ENCODE measurements at regions not wholly inside any gene's neighbourhood (a gene's known extent, or its start where the extent isn't known, plus 50 kb on each side); places are given as distances from the start of the nearest gene placed in this dataset.

DNA sequence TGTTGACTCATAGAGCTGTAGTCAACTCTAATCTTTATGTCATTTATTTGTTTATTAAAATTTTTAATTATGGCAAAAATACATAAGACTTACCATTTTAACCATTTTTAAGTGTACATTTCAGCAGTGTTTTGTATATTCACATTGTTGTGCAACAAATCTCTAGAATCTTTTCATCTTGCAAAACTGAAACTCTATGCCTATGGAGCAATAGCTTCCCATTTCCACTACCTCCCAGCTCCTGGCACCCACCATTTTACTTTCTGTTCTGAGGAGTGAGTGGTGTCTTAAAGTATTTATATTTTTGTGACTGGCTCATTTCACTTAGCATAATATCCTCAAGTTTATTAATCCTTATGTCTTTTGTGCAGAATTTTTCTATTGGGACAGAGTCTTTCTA is 181.0 kb downstream of the GPAT3 start:
- DNase-seq (ENCODE audit: low spot score): no peak

DNA sequence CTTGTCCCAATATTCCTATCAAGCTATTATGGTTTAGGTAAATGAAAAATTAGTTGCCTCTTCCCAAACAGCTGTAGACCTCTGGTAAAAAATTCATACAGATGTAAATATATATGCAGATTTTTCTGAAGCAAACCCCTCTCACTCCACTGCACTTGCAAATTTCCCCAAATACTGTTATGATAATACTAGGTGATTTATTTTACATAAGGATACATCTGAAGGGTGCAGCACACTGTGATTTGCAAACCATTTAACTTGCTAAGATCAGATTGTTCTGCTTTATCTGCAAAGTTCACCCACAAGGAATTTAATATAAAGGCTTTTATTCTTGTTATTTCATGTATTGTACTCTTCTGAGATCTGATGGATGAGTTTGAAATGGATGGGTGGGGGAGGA is 177.0 kb downstream of the GPAT3 start:
- no peak for DNase-seq (ENCODE audit: low spot score)

DNA sequence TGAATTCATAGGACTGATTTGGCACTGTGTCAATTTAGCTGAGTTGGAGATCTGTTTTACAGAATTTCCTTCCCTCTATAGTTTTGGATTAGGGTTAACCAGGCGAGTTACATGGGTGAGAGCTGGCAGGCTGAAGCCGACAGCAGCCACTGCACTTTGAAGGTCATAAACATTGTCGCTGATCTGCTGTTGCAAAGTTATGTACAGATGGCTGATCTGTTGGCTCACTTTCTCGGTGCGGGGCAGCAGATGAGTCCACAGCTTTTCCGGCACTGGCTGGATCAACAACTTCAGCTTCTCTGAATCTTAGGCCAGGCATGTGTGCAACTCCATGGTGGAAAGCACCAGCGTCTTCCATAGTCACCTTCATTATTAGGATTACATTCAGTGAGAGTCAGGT is 173.7 kb downstream of the GPAT3 start:
- DNase-seq (ENCODE audit: low spot score): no peak

DNA sequence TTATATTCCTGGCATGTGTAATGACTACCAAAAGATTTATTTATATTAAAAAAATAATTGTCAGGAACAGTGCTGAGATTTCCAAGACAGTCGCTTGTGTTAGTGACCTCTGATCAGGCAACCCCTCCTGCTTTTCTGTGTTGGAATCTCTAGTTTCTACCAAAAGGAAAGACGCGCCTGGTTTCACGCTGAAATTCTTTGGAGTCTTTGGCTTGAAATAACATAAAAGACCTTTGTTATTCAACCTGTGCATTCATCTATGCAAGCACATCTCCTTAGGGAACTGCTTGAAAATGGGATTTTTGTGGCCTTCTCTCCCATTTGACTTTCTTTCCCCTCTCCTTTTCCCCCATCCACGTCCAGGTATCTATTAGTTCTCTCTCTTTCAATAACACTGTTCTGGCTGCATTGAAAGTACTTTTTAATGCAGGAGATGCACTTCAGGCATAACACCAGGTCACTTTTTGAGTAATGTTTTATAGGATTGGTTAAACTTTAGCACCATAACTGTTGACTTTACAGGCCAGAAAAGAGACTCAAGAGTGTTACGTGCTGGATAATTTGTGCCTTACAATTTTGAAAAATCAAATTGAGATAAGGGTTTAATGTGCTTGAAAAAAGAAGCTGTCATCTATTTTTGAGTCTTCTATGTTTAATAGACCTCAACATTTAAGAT is 172.7 kb downstream of the GPAT3 start:
- no peak for DNase-seq (ENCODE audit: low spot score)

DNA sequence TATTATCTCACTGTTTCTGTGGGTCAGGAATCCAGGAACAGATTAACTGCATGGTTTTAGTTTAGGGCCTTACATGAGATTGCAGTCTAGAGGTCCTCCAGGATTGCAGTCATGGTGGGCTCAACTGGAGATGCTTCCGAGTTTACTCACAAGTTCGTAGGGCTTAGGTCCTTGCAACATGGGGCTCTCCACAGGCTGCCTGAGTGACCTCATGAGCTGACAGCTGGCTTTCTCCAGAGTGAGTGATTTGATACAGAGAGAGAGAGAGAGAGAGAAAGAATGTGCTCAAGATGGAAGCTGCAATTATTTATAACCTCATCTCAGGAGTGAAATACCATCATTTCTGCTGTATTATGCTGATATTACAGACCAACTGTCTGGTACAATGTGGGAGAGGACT is 168.9 kb downstream of the GPAT3 start:
- DNase-seq (ENCODE audit: low spot score): no peak

DNA sequence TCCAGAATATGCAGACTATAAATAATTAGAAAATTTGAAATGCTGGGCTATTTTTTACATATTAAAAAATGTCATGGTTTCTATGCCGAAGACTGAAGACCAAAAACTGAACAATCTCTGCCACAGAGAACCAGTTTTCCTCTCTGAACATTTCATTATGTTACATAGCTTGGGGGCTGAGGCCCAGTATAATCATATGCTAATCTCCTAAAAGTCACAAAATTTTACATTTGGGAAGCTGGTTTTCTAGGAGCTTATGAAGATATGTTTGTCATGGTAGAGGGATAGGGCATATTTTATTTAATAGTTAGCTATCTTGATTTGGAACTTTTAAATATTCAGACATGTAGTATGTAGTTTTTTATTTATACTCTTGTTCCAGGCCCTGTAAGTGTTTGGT is 167.8 kb downstream of the GPAT3 start:
- no peak for DNase-seq (ENCODE audit: low spot score)

DNA sequence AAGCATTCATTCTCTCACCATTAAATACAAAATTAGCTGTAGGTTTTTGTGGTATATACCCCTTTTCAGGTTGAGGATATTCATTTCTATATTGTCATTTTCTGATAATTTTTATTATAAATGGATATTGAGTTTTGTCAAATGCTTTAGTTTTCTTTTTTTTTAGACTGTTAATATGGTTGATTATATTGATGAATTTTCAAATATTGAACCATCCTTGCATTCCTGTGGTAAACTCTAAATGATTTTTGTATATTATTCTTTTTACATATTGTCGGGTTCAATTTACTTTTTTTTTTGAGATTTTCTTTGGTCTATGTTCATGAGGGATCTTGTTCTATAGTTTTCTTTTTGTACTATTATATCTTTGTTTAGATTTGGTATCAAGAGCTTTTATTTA is 165.1 kb downstream of the GPAT3 start:
- no peak for DNase-seq (ENCODE audit: low spot score)

DNA sequence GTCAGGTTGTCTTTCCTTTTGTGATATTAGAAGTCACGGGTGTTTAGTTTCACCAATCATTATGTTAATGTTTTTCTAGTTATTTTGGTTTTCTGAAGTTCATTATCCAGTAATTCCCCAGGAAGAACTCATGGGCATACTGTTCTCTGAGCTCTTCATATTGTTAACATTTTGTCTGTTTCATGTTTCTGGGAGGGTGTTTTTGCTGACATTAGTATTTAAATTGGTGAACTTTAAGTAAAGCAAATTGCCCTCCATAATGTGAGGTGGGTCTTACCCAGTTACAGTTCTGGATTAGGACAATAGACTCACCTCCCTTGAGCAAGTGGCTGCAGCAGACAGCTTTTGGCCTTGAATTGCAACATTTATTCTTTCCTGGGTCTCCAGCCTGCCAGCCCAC is 163.4 kb downstream of the GPAT3 start:
- no peak for DNase-seq (ENCODE audit: low spot score)

DNA sequence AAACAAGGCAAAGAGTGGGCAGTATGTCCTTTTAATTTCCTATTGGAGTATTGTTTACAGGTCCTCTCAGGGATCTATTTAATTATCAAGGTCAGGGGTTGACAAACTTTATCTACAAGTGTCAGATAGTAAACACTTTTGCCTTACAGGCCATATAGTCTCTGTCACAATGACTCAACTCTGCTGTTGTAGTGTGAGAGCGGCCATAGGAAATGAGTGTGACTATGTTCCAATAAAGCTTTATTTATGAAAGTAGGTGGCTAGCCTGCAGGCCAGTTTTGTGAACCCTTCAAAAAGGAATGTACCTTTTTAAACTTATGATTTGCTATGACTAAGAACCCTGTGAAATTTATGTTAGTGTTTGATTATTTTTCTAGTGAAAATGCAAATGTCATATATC is 156.1 kb downstream of the GPAT3 start:
- no peak for DNase-seq (ENCODE audit: low spot score)

DNA sequence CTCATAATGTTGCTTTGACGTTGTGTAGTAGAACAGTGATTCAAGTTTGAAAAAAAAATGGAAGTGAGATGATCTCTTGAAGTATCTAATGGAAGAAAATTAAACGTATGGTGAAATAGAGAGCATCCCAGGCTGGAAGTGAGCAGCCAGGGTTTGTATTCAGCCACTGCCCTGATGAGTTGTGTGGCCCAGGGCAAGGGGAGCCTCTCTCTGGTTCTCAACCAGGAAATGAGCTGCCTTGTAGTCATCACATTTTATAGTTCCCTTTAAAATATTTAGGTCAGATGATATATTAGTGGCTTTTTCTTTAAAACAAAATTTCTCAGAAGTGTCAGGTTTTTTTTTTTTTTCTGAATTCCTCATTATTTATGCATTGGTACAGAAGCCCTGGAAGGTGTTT is 150.3 kb downstream of the GPAT3 start:
- no peak for DNase-seq (ENCODE audit: low spot score)

DNA sequence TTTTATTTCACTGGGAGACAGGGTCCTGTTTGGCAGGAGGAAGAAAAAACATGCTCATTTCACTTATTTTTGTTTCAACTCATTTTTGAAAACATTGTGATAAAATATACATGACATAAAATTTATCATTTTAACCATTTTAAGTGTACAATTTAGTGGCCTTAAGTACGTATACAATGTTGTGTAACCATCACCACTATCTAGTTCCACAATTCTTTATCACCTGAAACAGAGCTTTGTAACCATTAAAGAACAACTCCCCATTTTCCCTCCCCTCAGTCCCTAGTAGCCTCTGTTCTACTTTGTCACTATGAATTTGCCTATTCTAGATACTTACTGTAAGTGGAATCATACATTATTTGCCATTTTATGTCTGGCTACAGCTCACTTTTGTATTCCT is 143.8 kb downstream of the GPAT3 start:
- no peak for DNase-seq (ENCODE audit: low spot score)

DNA sequence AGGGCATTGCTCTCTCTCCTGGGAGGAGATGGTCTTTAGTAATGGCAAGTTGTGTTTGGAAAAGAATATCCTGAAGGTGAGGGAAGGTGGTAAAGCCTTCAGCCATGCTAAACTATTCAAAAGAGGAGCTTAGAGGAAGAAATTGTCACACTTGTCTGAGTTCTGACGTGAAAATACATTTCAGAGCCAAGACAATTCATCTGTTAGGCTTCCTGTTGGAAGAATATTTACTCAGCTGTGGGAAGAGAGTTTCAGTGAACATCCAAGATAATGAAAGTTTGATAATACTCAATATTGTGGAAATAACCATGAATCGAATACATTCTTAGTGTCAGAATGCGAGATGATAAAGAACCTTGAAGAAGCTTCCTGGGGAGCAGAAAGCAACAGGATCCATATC is 143.3 kb downstream of the GPAT3 start:
- DNase-seq (ENCODE audit: low spot score): no peak

DNA sequence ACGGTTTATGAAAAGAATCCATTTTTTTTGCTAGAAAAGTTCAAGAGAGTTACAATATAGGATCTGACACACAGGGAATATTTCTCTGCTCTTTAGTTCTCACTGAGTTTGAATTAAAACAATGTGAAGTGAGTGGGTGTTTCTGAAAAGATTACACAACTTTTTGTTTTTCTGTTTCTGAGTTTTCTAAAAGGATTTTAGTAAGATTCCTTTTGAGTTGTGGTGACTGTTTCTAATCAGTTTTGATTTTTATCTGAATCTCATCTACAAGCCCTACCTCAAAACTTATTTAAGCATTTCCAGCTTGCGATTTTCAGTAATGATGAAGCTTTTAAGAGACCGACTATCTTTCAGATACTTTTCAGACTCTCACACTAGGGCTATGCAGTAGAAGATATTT is 141.7 kb downstream of the GPAT3 start:
- no peak for DNase-seq (ENCODE audit: low spot score)

DNA sequence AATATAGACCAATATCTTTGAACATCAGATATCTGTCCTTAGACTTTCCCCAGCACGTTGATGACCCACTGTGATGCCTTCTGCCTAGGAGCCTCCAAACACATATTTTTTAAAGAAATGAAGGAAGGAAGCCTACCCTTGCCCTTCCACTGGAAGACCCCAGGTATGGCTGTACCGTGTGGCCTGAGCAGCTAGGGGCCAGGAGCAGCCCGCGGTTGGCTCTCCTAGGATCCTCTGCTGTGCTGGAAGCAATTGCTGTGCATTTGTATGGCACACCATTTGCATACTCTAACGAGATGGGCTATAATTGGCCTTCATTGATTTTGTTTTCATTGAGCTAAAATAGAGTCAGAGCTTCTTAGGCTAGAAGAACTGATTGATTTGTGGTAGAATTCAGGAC is 128.8 kb downstream of the GPAT3 start:
- no peak for DNase-seq (ENCODE audit: low spot score)

DNA sequence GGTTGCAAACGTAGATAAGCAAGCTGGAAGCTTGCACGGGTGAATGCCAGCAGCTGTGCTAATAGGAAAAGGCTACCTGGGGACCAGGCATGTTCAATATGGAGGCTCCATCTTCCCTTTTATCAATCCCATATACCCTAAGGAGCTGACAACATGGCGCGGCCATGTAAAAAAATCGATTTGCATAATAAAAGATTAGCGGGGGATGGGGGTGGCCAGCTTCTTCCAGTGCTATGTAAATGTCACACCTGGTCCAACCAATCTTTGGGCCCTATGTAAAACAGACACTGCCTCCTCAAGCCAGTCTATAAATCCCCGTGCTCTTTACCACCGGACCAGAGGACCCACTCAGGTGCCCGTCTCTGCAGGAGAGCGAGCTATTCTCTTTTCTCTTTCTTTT is 128.2 kb downstream of the GPAT3 start:
- no peak for DNase-seq (ENCODE audit: low spot score)

DNA sequence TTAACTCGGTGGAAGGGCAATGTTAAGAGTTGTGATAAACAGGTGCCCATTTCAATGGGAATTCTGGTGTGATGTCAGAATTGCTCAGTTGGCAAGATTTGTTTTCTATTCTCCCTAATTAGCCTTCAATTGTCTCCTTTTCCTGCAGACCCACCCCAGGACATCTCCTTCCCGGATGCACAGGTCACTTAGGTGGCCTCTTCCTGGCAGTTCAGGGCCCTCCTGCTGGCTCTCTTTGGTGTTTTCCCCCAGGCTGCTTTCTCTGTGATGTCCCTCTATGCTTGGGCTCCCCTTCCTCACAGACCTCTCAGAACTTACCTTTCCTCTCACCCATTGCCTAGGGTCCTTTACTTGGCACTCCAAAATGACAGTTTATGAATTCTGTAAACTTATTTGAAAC is 126.3 kb downstream of the GPAT3 start:
- DNase-seq (ENCODE audit: low spot score): no peak

DNA sequence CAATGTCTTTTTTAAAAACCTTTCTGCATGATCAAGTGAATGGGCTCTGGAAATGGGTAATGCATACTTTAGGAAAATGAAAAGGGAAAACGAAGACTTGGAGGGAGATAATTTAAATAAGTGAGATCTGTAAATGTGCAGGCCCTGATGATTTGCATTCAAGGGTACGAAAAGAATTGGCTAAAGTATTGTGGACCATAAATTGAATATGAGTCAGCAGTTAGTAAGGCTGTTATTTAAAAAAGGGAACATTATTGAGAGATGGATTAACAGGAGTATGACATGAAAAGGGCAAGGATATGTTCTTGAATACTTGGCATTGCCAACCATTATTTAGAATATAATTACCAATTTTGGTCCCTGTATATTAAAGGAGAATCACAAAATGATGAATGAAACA is 125.5 kb downstream of the GPAT3 start:
- no peak for DNase-seq (ENCODE audit: low spot score)

DNA sequence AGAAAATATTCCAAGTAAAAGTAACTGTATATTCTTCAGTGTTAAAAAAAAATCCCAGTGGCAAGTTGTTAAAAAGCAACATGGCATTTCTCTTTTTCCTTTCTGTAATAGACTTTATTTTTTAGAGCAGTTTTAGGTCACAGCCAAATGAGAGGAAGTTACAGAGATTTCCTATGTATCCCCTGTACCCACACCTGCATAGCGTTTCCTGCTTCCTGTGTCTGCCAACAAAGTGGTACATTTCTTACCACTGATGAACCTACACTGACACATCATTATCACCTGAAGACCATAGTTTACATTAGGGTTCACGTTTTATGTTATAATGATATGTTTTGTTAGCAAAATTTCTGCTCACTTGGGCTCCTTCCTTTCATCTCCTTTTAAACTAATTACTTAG is 124.7 kb downstream of the GPAT3 start:
- DNase-seq (ENCODE audit: low spot score): no peak

DNA sequence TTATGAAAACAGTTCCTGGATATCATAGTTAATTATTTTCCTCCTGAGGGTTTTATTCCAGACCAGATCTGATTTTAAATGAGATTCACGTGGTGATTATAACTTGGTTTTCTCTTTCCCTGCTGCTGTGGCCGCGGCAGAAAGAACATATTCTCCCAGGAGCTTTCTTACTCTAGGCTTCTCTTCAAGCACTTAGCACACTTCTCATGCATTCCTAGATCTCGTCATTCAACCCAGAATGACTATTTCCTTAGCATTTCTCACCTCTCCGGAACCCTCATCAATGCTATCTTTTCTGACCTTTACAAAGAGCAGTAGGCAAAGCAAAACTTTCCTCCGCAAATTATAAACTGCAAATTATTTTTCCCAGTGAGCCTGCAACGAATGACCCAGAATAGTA is 122.9 kb downstream of the GPAT3 start:
- DNase-seq (ENCODE audit: low spot score): no peak

DNA sequence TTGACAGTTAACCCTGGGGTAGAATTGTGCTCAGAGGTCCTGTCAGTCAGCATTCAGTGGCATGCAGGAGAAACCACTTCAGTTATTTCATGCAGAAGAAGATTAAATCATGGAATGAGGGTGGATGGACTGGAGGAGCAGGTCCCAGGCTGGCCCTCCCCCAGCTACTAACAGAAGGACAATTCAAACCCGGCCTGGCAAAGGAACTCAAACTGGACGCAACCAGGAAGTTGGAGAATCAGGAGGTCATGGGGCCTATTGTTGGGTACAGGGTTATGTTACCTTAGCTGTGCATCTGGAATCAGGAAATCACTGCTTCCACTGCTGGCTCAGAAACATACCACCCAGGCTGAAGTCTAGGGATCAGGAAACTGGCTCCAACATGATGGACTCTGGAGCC is 121.4 kb downstream of the GPAT3 start:
- DNase-seq (ENCODE audit: low spot score): no peak
